ENCODE measurements at regions not wholly inside any gene's neighbourhood (a gene's known extent, or its start where the extent isn't known, plus 50 kb on each side); places are given as distances from the start of the nearest gene placed in this dataset.

DNA sequence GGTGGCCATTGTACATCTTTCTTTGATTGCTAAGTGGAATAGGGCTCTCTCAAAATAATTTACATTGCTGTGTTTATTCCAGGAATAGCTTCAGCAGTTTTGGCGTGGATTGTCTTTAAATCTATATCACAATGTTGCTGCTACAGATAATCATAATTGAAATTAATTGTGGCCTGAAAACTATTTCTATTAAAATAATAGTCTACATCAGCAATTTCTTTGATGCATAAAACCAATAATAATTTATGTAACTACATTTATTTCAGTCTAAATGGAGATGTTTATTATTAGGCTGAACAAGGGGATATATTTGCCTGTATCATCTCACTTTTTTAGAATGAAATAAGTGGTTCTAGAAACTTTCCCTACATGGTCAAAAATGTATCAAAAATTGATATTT, 456.0 kb upstream of the CTNND2 start:
- H3K4me3 Mint-ChIP-seq, result no peak overlapping the region
- no peaks in the 10 kb centered on the region for H3K27me3 Mint-ChIP-seq (ENCODE audit: insufficient read depth)
- peaks cover 23% of the 10 kb centered on the region for H3K9me3 Mint-ChIP-seq
- H3K27ac Mint-ChIP-seq, result no peak overlapping the region
- no peaks in the 10 kb centered on the region for H3K36me3 Mint-ChIP-seq (ENCODE audit: low read depth)
- DNase-seq (ENCODE audit: low spot score), result no peak
- intact Hi-C loops (cut with micrococcal nuclease), result no loop called here
- H3K4me1 Mint-ChIP-seq (ENCODE audit: low read depth), result no peaks in the 10 kb centered on the region

DNA sequence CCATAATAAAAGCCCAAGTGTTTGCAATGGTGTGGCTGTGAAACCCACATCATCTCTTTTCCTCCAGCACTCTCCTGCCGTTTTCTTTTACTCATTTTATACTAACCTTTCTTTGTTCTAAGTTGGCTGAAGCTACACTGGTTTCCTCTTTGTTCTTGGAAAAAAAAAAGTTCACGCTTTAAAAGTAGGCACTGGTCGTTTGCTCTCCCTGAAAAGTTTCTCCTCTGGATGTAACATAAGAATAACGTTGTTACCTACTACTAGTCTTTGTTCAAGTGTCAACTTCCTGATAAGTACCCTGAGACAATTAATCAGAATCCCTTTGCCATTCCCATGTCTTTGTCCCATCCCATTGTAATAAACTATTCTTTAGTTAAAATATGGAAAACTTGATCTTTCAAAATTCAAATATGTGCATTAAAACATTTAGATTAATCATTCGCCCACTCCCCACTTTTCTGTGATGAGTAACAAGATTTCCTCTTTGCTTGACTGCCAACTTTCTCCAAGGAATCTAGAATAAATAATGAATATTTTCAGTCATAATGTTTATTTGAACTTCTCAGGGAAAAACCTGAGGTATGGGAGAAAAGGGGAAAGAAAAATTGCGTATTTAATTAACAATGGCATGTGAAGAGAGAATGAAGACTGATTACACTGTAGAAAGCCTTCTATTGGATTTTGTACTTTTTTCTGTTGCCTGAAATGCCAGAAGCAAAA, 454.3 kb upstream of the CTNND2 start:
- Mint-ChIP-seq H3K27ac (no peak overlapping the region), H3K27me3 (ENCODE audit: insufficient read depth) (no peaks in the 10 kb centered on the region), H3K9me3 (peaks cover 31% of the 10 kb centered on the region), H3K4me1 (ENCODE audit: low read depth) (no peaks in the 10 kb centered on the region), H3K4me3 (no peak overlapping the region), H3K36me3 (ENCODE audit: low read depth) (no peaks in the 10 kb centered on the region)
- DNase-seq (ENCODE audit: low spot score), result no peak
- intact Hi-C loops (cut with micrococcal nuclease), result no loop called here

DNA sequence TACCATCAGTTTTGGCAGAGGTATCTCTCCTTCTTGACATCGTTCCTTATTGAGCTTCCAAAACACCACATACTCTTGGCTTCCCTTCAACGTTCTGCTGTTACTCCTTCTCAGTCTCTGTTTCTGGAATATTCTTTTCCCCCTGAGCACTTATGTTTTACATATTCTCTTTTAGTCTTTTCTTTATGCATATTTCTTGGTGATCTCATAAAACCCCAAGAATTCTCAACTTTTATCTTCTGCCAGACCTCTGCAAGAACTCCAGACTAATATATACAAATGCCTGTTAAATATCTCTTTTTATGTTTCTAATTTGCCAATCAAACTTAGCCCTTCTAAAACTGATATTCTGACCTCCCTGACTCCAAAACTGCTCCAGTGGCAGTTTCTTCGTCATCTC, 453.4 kb upstream of the CTNND2 start:
- H3K4me3 Mint-ChIP-seq, result no peak overlapping the region
- H3K27ac Mint-ChIP-seq, result no peak overlapping the region
- intact Hi-C loops (cut with micrococcal nuclease), result no loop called here
- H3K9me3 Mint-ChIP-seq, result peaks cover 31% of the 10 kb centered on the region
- DNase-seq (ENCODE audit: low spot score), result no peak
- no peaks in the 10 kb centered on the region for H3K4me1 Mint-ChIP-seq (ENCODE audit: low read depth)
- no peaks in the 10 kb centered on the region for H3K27me3 Mint-ChIP-seq (ENCODE audit: insufficient read depth)
- no peaks in the 10 kb centered on the region for H3K36me3 Mint-ChIP-seq (ENCODE audit: low read depth)

DNA sequence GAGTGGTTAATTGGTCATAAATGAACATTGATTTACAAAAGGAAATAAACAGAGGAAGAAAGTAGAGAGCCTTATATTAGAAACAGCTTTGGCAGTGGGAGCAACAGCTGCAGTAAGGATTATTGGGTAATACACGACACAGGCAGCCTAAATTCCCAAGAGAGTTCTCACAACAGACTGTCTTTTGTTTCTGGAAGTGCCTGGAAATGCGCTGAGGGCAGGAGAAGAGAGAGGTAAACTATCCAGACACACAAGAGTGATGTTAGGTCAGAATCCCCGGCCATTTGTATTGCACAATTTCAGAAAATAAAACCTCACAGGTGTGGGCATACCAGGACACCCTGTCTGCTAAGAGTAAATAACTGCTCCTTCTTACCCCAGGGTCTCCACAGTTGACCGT, 450.4 kb upstream of the CTNND2 start:
- no peak for DNase-seq (ENCODE audit: low spot score)
- Mint-ChIP-seq H3K9me3 (peaks cover 47% of the 10 kb centered on the region), H3K36me3 (ENCODE audit: low read depth) (no peaks in the 10 kb centered on the region), H3K27me3 (ENCODE audit: insufficient read depth) (no peaks in the 10 kb centered on the region), H3K4me1 (ENCODE audit: low read depth) (no peaks in the 10 kb centered on the region), H3K4me3 (no peak overlapping the region), H3K27ac (no peak overlapping the region)
- intact Hi-C loops (cut with micrococcal nuclease), result no loop called here

DNA sequence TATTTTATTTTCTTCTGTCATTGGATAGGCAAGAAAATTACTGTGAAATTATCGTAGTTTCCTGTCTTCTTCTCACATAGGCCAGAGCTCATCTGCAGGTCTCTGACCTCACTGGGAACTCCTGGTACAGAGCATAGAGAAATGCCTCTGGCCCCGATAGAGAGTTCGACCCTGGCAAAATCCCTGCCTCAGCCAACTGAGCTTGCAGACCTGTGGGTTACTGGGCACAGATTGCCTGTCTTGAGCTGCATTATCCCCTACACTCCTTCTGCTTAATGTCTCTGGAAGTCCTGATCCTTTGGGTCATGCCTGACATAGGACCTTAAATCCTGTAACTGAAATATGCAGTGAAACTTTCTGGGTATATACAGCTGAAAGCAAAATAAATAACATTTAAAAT, 439.3 kb upstream of the CTNND2 start:
- Mint-ChIP-seq H3K27ac (no peak overlapping the region), H3K27me3 (ENCODE audit: insufficient read depth) (no peaks in the 10 kb centered on the region), H3K4me3 (no peak overlapping the region), H3K36me3 (ENCODE audit: low read depth) (no peaks in the 10 kb centered on the region), H3K9me3 (peaks cover 19% of the 10 kb centered on the region), H3K4me1 (ENCODE audit: low read depth) (no peaks in the 10 kb centered on the region)
- intact Hi-C loops (cut with micrococcal nuclease), result no loop called here
- no peak for DNase-seq (ENCODE audit: low spot score)

DNA sequence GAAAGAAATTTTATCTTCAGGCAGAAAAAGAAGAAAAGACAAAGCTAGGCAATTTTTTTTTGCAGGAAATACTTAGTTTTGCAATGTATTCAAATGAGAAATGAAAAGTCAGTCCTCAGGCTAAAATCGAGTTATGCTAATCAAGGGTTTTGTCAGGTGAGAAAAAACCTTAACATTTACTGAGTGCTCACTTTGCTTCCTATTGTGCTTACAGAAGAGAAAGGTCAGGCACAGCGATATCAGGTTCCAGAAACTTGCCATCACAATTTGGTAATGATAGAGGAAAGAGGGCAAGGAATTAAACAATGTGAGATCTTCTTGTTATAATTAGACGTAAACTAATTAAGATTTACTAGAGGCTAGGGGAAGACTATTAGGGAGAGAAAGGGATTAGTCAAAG, 431.7 kb upstream of the CTNND2 start:
- H3K4me1 Mint-ChIP-seq (ENCODE audit: low read depth), result no peaks in the 10 kb centered on the region
- peaks cover 36% of the 10 kb centered on the region for H3K9me3 Mint-ChIP-seq
- no peak for DNase-seq (ENCODE audit: low spot score)
- intact Hi-C loops (cut with micrococcal nuclease), result no loop called here
- H3K27ac Mint-ChIP-seq, result no peak overlapping the region
- H3K4me3 Mint-ChIP-seq, result no peak overlapping the region
- no peaks in the 10 kb centered on the region for H3K27me3 Mint-ChIP-seq (ENCODE audit: insufficient read depth)
- no peaks in the 10 kb centered on the region for H3K36me3 Mint-ChIP-seq (ENCODE audit: low read depth)

DNA sequence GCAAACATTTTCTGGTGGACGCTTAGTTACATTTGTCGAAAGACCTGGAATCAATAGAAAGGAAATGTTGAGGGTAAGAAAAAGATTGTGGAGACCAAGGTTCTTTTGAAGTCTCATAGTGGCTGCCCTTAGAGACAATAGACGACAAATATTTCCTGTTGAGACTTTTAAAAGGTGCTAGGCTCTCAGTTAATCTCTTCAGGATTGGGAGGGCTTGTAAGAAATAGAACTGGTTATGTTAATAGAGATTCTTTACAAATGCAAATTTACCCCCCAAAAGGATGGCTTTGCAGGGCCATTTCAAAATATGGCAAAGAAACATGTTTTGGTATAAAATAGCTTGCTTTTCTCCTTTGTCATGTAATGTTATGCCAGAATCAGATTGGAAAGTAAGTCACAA, 428.2 kb upstream of the CTNND2 start:
- Mint-ChIP-seq H3K9me3 (peaks cover 17% of the 10 kb centered on the region), H3K27me3 (ENCODE audit: insufficient read depth) (no peaks in the 10 kb centered on the region), H3K27ac (no peak overlapping the region), H3K4me3 (no peak overlapping the region), H3K36me3 (ENCODE audit: low read depth) (no peaks in the 10 kb centered on the region), H3K4me1 (ENCODE audit: low read depth) (no peaks in the 10 kb centered on the region)
- intact Hi-C loops (cut with micrococcal nuclease), result no loop called here
- no peak for DNase-seq (ENCODE audit: low spot score)

DNA sequence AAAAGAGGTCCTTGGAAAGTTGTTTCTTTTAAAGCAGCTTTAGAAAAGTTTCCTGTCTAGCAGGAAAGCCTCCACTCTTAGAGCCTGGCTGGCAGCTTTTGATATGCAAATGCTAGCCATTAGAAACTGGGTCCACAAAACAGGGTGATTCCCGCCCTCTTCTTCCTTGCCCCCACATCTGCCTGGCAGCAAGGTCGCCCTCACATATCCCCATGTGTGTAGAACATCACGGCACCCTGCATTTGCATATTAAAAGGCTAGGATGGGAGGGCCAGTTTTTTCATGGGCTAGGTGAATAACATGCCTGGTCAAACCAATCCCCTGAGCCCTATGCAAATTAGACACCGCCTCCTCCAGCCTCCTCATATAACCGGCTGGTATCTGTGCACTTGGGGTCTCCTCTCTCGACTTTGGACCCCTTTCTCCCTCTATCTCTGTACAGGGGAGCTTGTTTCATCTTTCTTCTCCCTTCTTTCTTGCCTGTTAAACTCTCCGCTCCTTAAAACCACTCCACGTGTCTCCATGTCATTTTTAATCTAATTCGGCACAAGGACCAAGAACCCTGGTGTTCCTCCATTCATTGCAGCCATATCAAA, 426.8 kb upstream of the CTNND2 start:
- intact Hi-C loops (cut with micrococcal nuclease), result no loop called here
- H3K9me3 Mint-ChIP-seq, result peaks cover 26% of the 10 kb centered on the region
- H3K4me1 Mint-ChIP-seq (ENCODE audit: low read depth), result no peaks in the 10 kb centered on the region
- no peak for DNase-seq (ENCODE audit: low spot score)
- no peak overlapping the region for H3K4me3 Mint-ChIP-seq
- H3K36me3 Mint-ChIP-seq (ENCODE audit: low read depth), result no peaks in the 10 kb centered on the region
- no peaks in the 10 kb centered on the region for H3K27me3 Mint-ChIP-seq (ENCODE audit: insufficient read depth)
- H3K27ac Mint-ChIP-seq, result no peak overlapping the region

DNA sequence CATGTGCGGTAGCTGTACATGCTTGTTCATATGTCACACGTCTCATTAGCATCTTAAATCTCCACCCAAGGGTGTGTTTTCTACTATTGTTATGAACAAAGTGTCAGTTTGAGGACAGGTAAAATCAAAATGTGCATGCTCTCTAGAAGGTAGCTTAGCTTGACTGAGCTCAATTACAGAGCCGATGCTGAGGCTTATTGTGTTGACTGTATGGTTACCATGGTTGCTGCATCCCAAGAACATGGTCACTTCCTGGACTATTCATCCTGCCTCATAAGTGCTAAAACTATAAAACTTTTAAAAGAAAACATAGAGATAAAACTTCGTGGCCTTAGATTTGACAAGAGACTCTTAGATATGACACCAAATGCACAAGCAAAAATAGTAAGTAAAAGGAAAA, 426.1 kb upstream of the CTNND2 start:
- no peaks in the 10 kb centered on the region for H3K27me3 Mint-ChIP-seq (ENCODE audit: insufficient read depth)
- H3K27ac Mint-ChIP-seq, result no peak overlapping the region
- H3K4me1 Mint-ChIP-seq (ENCODE audit: low read depth), result no peaks in the 10 kb centered on the region
- no peaks in the 10 kb centered on the region for H3K36me3 Mint-ChIP-seq (ENCODE audit: low read depth)
- peaks cover 20% of the 10 kb centered on the region for H3K9me3 Mint-ChIP-seq
- no peak overlapping the region for H3K4me3 Mint-ChIP-seq
- DNase-seq (ENCODE audit: low spot score), result no peak
- intact Hi-C loops (cut with micrococcal nuclease), result no loop called here

DNA sequence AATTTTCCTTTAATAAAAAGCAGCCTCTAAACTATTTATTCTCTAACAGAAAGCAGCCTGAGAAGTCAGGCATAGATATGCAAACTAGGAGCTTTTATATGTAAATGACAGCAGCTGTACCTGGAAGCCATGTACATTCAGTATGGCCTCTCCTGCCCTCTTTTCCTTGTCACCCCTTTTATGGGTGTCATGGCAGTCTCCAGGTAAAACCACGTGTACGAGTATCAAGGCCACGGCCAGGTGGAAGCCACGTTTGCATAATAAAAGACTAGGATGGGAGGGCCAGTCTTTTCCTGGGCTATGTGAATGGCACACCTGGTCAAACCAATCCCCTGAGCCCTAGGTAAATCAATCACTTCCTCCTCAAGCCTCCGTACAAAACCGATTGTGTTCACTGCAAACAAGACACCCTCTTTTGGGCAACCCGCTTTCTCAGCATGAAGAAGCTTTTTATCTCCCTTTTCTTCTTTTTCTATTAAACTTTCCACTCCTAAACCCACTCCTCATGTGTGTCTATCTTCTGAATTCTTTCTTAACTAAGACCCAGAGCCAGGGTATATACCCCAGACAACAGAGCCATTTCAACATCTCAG, 419.5 kb upstream of the CTNND2 start:
- H3K9me3 Mint-ChIP-seq, result peaks cover 24% of the 10 kb centered on the region
- H3K27me3 Mint-ChIP-seq (ENCODE audit: insufficient read depth), result no peaks in the 10 kb centered on the region
- no peak overlapping the region for H3K27ac Mint-ChIP-seq
- DNase-seq (ENCODE audit: low spot score), result no peak
- no peaks in the 10 kb centered on the region for H3K36me3 Mint-ChIP-seq (ENCODE audit: low read depth)
- H3K4me1 Mint-ChIP-seq (ENCODE audit: low read depth), result no peaks in the 10 kb centered on the region
- intact Hi-C loops (cut with micrococcal nuclease), result no loop called here
- no peak overlapping the region for H3K4me3 Mint-ChIP-seq

DNA sequence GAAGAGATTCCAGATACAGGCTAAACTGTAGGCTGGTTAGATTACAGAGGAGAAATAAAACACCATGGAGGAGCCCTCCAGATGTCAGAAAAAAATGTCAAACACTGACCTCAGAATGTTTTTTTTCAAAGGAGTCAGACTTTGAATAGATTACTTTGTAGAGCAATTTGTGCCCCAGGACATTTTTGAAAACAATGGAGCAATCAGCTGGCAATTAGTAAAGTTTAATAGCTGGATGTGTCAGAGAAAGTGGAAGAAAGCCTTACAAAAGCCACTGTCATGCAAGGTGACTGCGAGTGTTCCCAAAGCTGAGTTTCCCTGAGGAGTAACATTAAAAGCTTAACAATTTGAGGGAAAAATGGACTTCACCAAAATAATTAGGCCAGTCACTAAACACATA, 417.8 kb upstream of the CTNND2 start:
- no peak for DNase-seq (ENCODE audit: low spot score)
- H3K4me1 Mint-ChIP-seq (ENCODE audit: low read depth), result no peaks in the 10 kb centered on the region
- H3K9me3 Mint-ChIP-seq, result peaks cover 25% of the 10 kb centered on the region
- H3K27ac Mint-ChIP-seq, result no peak overlapping the region
- no peak overlapping the region for H3K4me3 Mint-ChIP-seq
- intact Hi-C loops (cut with micrococcal nuclease), result no loop called here
- H3K36me3 Mint-ChIP-seq (ENCODE audit: low read depth), result no peaks in the 10 kb centered on the region
- H3K27me3 Mint-ChIP-seq (ENCODE audit: insufficient read depth), result no peaks in the 10 kb centered on the region

DNA sequence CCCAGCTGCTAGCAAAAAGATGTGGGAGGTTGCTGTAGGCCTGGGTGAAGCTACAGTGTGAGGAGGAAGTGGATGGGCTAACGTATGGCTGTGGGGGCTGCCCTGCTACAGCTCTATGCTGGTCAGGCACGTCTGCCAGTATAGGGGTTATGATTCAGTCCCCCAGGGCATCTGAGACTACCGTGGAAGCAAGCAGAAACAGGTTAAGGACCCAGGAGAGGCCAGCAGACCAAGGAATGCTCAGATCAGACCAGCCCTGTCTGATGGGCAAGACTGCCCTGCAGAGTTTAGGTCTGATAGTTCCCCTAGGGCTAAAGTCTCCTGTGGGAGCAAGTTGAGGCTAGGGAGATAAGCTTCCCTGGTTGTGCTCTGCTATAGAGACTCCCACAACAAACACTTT, 416.1 kb upstream of the CTNND2 start:
- Mint-ChIP-seq H3K4me1 (ENCODE audit: low read depth) (no peaks in the 10 kb centered on the region), H3K9me3 (peaks cover 19% of the 10 kb centered on the region), H3K36me3 (ENCODE audit: low read depth) (no peaks in the 10 kb centered on the region), H3K4me3 (no peak overlapping the region), H3K27me3 (ENCODE audit: insufficient read depth) (no peaks in the 10 kb centered on the region), H3K27ac (no peak overlapping the region)
- intact Hi-C loops (cut with micrococcal nuclease), result no loop called here
- DNase-seq (ENCODE audit: low spot score), result no peak

DNA sequence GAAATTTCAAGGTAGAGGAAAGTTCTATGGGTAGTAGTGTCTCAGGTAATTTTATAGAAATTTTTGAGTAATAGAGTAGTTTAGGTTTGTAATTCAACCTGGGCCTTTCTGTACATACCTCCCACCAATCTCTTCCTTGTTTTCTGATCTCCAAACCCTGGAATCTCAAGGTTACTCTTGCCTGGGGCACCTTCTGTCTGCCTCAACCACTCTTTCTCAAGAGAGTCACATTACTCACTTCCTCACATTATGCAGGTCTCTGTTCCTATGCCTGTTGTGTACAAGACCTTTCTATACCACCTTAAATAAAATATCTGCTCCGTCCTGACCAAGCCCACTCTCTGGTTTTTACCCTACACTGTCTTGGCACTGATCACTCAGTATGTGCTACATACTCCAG, 412.6 kb upstream of the CTNND2 start:
- no peak overlapping the region for H3K27ac Mint-ChIP-seq
- H3K27me3 Mint-ChIP-seq (ENCODE audit: insufficient read depth), result no peaks in the 10 kb centered on the region
- DNase-seq (ENCODE audit: low spot score), result no peak
- peaks cover 14% of the 10 kb centered on the region for H3K9me3 Mint-ChIP-seq
- no peak overlapping the region for H3K4me3 Mint-ChIP-seq
- intact Hi-C loops (cut with micrococcal nuclease), result no loop called here
- no peaks in the 10 kb centered on the region for H3K36me3 Mint-ChIP-seq (ENCODE audit: low read depth)
- H3K4me1 Mint-ChIP-seq (ENCODE audit: low read depth), result no peaks in the 10 kb centered on the region

All from activated T-helper 1 cell treated with anti-CD3 and anti-CD28 coated beads, Interleukin-12 subunit alpha, Interleukin-12 subunit beta, Interleukin-2, Interleukin-4 antibody, amounts not matched to agents 30 ng/mL and 10 ng/mL and 1 ng/mL, durations not matched to agents 14 hours and 24 hours and 36 hours (primary cell).